Vagina (tissue), 2 donors: ENCODE measurements at regions not wholly inside any gene's neighbourhood (a gene's known extent, or its start where the extent isn't known, plus 50 kb on each side); places are given as distances from the start of the nearest gene placed in this dataset.

Experiments used
- CTCF ChIP-seq, 3 experiments: fragments of 450-650 bp in 2 of 3; fragments of 200-600 bp in 1 of 3; sonication (generic) in 1 of 3; IDR thresholded peaks; one replicate each; pipeline ENCODE4 v1.5.1; 2017 to 2019; ENCODE audit warnings: antibody characterized with exemption in 3 of 3, mild to moderate bottlenecking in 2 of 3, moderate library complexity in 2 of 3
- POLR2A ChIP-seq, 2 donors: fragments of 450-650 bp; IDR thresholded peaks; one replicate each; pipeline ENCODE4 v1.6.1; 2017; ENCODE audit warnings: antibody characterized with exemption in 2 of 2, mild to moderate bottlenecking in 2 of 2, moderate library complexity in 2 of 2
- POLR2AphosphoS5 ChIP-seq, 2 donors: sonication (generic); formaldehyde crosslinking; IDR thresholded peaks; one replicate each; pipeline ENCODE4 v1.9.0; 2017; ENCODE audit warnings: antibody characterized with exemption in 2 of 2, mild to moderate bottlenecking in 2 of 2, low read depth in 1 of 2; ENCODE audit not compliant: insufficient read depth in 1 of 2

GRCh38 chrX:139446832-139447231 lies 83.7 kb upstream of the F9 start:
- no peak for TF ChIP-seq CTCF (IDR thresholded peaks at IDR 0.05)
- no peak for TF ChIP-seq POLR2A (IDR thresholded peaks at IDR 0.05)
- TF ChIP-seq POLR2AphosphoS5 (IDR thresholded peaks at IDR 0.05; ENCODE audit: insufficient read depth in 1 of 2, low read depth in 1 of 2), result no peak
